ENCODE measurements at regions not wholly inside any gene's neighbourhood (a gene's known extent, or its start where the extent isn't known, plus 50 kb on each side); places are given as distances from the start of the nearest gene placed in this dataset.
"Not testable (repeated sequence)": the region's sequence is repeated elsewhere in the genome, so short reads cannot be mapped to it uniquely, and the experiment has no call there.

- not testable (repeated sequence) for DNase-seq (ENCODE audit: low read depth, low spot score)
Measured at GRCh38 chr17:27365329-27365945, 71.5 kb downstream of the WSB1 start.

- DNase-seq (ENCODE audit: low read depth, low spot score), result no peak
Measured at GRCh38 chr17:27366437-27366836, 72.5 kb downstream of the WSB1 start.

- DNase-seq (ENCODE audit: low read depth, low spot score), result no peak
Measured at GRCh38 chr17:27367121-27367981, 73.4 kb downstream of the WSB1 start.

GRCh38 chr17:27368151-27368795, 74.4 kb downstream of the WSB1 start:
- no peak for DNase-seq (ENCODE audit: low read depth, low spot score)

GRCh38 chr17:27368980-27369379, 75.1 kb downstream of the WSB1 start:
- no peak for DNase-seq (ENCODE audit: low read depth, low spot score)

GRCh38 chr17:27370776-27371175, 76.9 kb downstream of the WSB1 start:
- DNase-seq (ENCODE audit: low read depth, low spot score), result no peak

GRCh38 chr17:27373695-27374094, 79.8 kb downstream of the WSB1 start:
- not testable (repeated sequence) for DNase-seq (ENCODE audit: low read depth, low spot score)

- DNase-seq (ENCODE audit: low read depth, low spot score), result no peak
Measured at GRCh38 chr17:27376637-27377547, 79.4 kb upstream of the KSR1 start.

GRCh38 chr17:27378482-27379175, 77.6 kb upstream of the KSR1 start:
- DNase-seq (ENCODE audit: low read depth, low spot score), result no peak

- peak; percentile 34 for DNase-seq (ENCODE audit: low read depth, low spot score)
Measured at GRCh38 chr17:27379888-27380533, 76.2 kb upstream of the KSR1 start.

- DNase-seq (ENCODE audit: low read depth, low spot score), result no peak
Measured at GRCh38 chr17:27380551-27380950, 75.7 kb upstream of the KSR1 start.

- DNase-seq (ENCODE audit: low read depth, low spot score), result peak; percentile 87
Measured at GRCh38 chr17:27381007-27381501, 75.2 kb upstream of the KSR1 start.

- DNase-seq (ENCODE audit: low read depth, low spot score), result no peak
Measured at GRCh38 chr17:27382025-27382424, 74.2 kb upstream of the KSR1 start.

- DNase-seq (ENCODE audit: low read depth, low spot score), result peak; percentile 32
Measured at GRCh38 chr17:27384261-27384701, 72.0 kb upstream of the KSR1 start.

GRCh38 chr17:27384726-27385125, 71.5 kb upstream of the KSR1 start:
- no peak for DNase-seq (ENCODE audit: low read depth, low spot score)

GRCh38 chr17:27385626-27386025, 70.6 kb upstream of the KSR1 start:
- no peak for DNase-seq (ENCODE audit: low read depth, low spot score)

- DNase-seq (ENCODE audit: low read depth, low spot score), result no peak
Measured at GRCh38 chr17:27386206-27387075, 69.8 kb upstream of the KSR1 start.

- DNase-seq (ENCODE audit: low read depth, low spot score), result no peak
Measured at GRCh38 chr17:27389542-27390140, 66.6 kb upstream of the KSR1 start.

GRCh38 chr17:27390540-27390939, 65.7 kb upstream of the KSR1 start:
- DNase-seq (ENCODE audit: low read depth, low spot score), result no peak

Data from ELF-1 (cell line).